ENCODE measurements at regions not wholly inside any gene's neighbourhood (a gene's known extent, or its start where the extent isn't known, plus 50 kb on each side); places are given as distances from the start of the nearest gene placed in this dataset.

- DNase-seq (ENCODE audit: low spot score), result no peak
- Histone ChIP-seq H3K9me3 (ENCODE audit: low read length) (no peaks in the 10 kb centered on the region), H3K4me2 (ENCODE audit: low read length) (no peak overlapping the region), H4K20me1 (ENCODE audit: insufficient read depth, low read length) (no peaks in the 10 kb centered on the region), H3K9me2 (ENCODE audit: insufficient read depth, low read length) (no peaks in the 10 kb centered on the region), H2AFZ (ENCODE audit: low read length) (no peak overlapping the region), H3K79me2 (ENCODE audit: insufficient read depth, low read depth, low read length) (no peaks in the 10 kb centered on the region), H3K4me1 (ENCODE audit: insufficient read depth, low read length, poor library complexity, severe bottlenecking) (no peaks in the 10 kb centered on the region), H3K27ac (ENCODE audit: low read depth, low read length, poor library complexity, severe bottlenecking) (no peak overlapping the region), H3K4me3 (ENCODE audit: low read depth, low read length, poor library complexity, severe bottlenecking) (no peak overlapping the region), H3K36me3 (ENCODE audit: insufficient read depth, low read length) (no peaks in the 10 kb centered on the region)
- intact Hi-C loops (cut with micrococcal nuclease; ENCODE audit: unreplicated experiment), result no loop called here
- POLR2A ChIA-PET, result interaction anchor here (0.6 kb wide), 1 partner anchor 14 kb away, joined by 3 read pairs; no protein-coding TSS in a partner anchor
- no TSS peak for BruUV-seq (replicated peaks)
- TF ChIP-seq, protein P1, sequence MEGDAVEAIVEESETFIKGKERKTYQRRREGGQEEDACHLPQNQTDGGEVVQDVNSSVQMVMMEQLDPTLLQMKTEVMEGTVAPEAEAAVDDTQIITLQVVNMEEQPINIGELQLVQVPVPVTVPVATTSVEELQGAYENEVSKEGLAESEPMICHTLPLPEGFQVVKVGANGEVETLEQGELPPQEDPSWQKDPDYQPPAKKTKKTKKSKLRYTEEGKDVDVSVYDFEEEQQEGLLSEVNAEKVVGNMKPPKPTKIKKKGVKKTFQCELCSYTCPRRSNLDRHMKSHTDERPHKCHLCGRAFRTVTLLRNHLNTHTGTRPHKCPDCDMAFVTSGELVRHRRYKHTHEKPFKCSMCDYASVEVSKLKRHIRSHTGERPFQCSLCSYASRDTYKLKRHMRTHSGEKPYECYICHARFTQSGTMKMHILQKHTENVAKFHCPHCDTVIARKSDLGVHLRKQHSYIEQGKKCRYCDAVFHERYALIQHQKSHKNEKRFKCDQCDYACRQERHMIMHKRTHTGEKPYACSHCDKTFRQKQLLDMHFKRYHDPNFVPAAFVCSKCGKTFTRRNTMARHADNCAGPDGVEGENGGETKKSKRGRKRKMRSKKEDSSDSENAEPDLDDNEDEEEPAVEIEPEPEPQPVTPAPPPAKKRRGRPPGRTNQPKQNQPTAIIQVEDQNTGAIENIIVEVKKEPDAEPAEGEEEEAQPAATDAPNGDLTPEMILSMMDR (conservative IDR thresholded peaks at IDR 0.05; ENCODE audit: low read length), result no peak
- no peak for TF ChIP-seq EZH2phosphoT487 (IDR thresholded peaks at IDR 0.05; ENCODE audit: borderline replicate concordance, low read depth, low read length)
- CTCF ChIA-PET (ENCODE audit: unreplicated experiment), result interaction anchor here (0.7 kb wide), 1 partner anchor 28 kb away, joined by 3 read pairs; no protein-coding TSS in a partner anchor
These were observed 266.7 kb upstream of the CLNK start for GRCh38 chr4:10951306-10951705.

DNA sequence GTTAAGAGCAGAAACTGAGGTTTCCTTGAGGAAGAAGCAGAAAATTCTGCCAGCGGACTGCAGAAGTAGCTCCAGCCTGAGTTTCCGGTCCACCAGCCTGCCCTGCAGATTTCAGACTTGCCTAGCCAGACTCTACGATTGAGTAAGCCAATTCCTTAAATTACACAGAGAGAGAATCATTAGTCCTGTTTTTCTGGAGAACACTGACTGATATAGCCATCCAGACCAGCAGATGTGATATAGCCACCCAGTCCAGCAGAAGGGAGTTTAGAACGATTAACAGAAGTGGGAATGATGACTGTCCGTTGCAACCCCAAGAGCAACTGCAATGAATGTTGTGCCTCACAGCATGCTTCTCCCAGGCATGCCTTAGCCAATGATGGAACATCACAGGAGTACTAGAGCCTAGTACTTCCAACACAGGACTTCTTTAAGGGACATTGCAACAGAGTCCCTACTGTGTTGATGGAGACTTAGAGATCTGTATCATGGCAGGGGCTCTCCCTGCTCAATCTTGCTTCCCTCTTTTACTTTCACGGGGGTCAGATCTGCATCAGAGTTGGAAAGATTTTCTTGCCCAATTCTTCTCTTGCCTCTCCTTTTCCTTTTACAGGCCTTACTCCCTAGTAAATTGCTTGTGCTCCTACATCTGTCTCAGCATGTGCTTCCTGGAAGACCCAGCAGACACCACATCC is 264.6 kb upstream of the CLNK start:
- no peak overlapping the region for H3K4me3 ChIP-seq (ENCODE audit: low read depth, low read length, poor library complexity, severe bottlenecking)
- DNase-seq (ENCODE audit: low spot score), result no peak
- H3K4me1 ChIP-seq (ENCODE audit: insufficient read depth, low read length, poor library complexity, severe bottlenecking), result no peaks in the 10 kb centered on the region
- H3K27ac ChIP-seq (ENCODE audit: low read depth, low read length, poor library complexity, severe bottlenecking), result no peak overlapping the region
- H3K9me3 ChIP-seq (ENCODE audit: low read length), result no peaks in the 10 kb centered on the region
- no peaks in the 10 kb centered on the region for H3K79me2 ChIP-seq (ENCODE audit: insufficient read depth, low read depth, low read length)
- no peaks in the 10 kb centered on the region for H3K36me3 ChIP-seq (ENCODE audit: insufficient read depth, low read length)
- POLR2A ChIA-PET, result no interaction called here
- no peaks in the 10 kb centered on the region for H4K20me1 ChIP-seq (ENCODE audit: insufficient read depth, low read length)
- no peak for TF ChIP-seq EZH2phosphoT487 (IDR thresholded peaks at IDR 0.05; ENCODE audit: borderline replicate concordance, low read depth, low read length)
- intact Hi-C loops (cut with micrococcal nuclease; ENCODE audit: unreplicated experiment), result no loop called here
- BruUV-seq (replicated peaks), result no TSS peak
- H3K4me2 ChIP-seq (ENCODE audit: low read length), result no peak overlapping the region
- CTCF ChIA-PET (ENCODE audit: unreplicated experiment), result no interaction called here
- H3K9me2 ChIP-seq (ENCODE audit: insufficient read depth, low read length), result no peaks in the 10 kb centered on the region
- H2AFZ ChIP-seq (ENCODE audit: low read length), result no peak overlapping the region

DNA sequence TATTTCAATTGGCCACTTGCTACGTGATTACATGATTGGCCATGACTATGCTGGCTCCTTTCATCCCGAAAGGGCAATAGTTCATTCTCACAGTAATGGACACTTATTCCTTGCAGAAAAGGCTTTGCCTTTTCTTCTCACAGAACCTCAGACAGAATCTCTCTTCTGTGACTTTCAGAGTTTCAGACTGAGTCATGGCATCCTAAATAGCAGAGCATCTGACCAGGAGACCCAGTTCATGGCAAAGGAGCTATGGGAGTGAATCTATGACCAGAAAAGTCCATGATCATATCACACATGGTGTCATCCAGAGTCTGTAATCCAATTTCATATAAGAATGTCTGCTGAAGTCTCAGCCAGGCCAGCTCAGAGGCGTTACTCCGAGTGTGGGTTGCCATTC is 263.3 kb upstream of the CLNK start:
- BruUV-seq (replicated peaks), result no TSS peak
- intact Hi-C loops (cut with micrococcal nuclease; ENCODE audit: unreplicated experiment), result no loop called here
- no peak overlapping the region for H3K4me3 ChIP-seq (ENCODE audit: low read depth, low read length, poor library complexity, severe bottlenecking)
- H3K27ac ChIP-seq (ENCODE audit: low read depth, low read length, poor library complexity, severe bottlenecking), result no peak overlapping the region
- H3K4me2 ChIP-seq (ENCODE audit: low read length), result no peak overlapping the region
- no peaks in the 10 kb centered on the region for H3K79me2 ChIP-seq (ENCODE audit: insufficient read depth, low read depth, low read length)
- H3K9me3 ChIP-seq (ENCODE audit: low read length), result no peaks in the 10 kb centered on the region
- H3K4me1 ChIP-seq (ENCODE audit: insufficient read depth, low read length, poor library complexity, severe bottlenecking), result no peaks in the 10 kb centered on the region
- CTCF ChIA-PET (ENCODE audit: unreplicated experiment), result no interaction called here
- no peaks in the 10 kb centered on the region for H3K9me2 ChIP-seq (ENCODE audit: insufficient read depth, low read length)
- H3K36me3 ChIP-seq (ENCODE audit: insufficient read depth, low read length), result no peaks in the 10 kb centered on the region
- no peak overlapping the region for H2AFZ ChIP-seq (ENCODE audit: low read length)
- no peak for TF ChIP-seq EZH2phosphoT487 (IDR thresholded peaks at IDR 0.05; ENCODE audit: borderline replicate concordance, low read depth, low read length)
- TF ChIP-seq, protein P1 (conservative IDR thresholded peaks at IDR 0.05; ENCODE audit: low read length), result no peak
- POLR2A ChIA-PET, result no interaction called here
- no peaks in the 10 kb centered on the region for H4K20me1 ChIP-seq (ENCODE audit: insufficient read depth, low read length)
- DNase-seq (ENCODE audit: low spot score), result no peak
